Stomach (tissue), 4 donors: ENCODE measurements at regions not wholly inside any gene's neighbourhood (a gene's known extent, or its start where the extent isn't known, plus 50 kb on each side); places are given as distances from the start of the nearest gene placed in this dataset.

Experiments
- CTCF ChIP-seq, 7 experiments: fragments of 450-650 bp in 4 of 7; fragments of 200-600 bp in 3 of 7; sonication (generic) in 3 of 7; IDR thresholded peaks; one replicate each; pipeline ENCODE4 v1.5.1; 2016 to 2019; ENCODE audit warnings: antibody characterized with exemption in 7 of 7, control low read depth in 2 of 7, mild to moderate bottlenecking in 1 of 7
- POLR2A ChIP-seq, 4 donors: fragments of 450-650 bp; IDR thresholded peaks; one replicate each; pipeline ENCODE4 v1.6.1; 2016; ENCODE audit warnings: antibody characterized with exemption in 4 of 4, control low read depth in 2 of 4, mild to moderate bottlenecking in 1 of 4, moderate library complexity in 1 of 4

GRCh38 chr13:26468265-26468801 lies 89.2 kb upstream of the WASF3 start:
- TF ChIP-seq CTCF (IDR thresholded peaks at IDR 0.05) (no peak), POLR2A (IDR thresholded peaks at IDR 0.05) (no peak)
